Stimulated activated naive CD8-positive, alpha-beta T cell treated with anti-CD3 and anti-CD28 coated beads, Interleukin-15, Interleukin-2, amounts not matched to agents 100 U/mL and 50 U/mL, for 24 hours (primary cell): ENCODE measurements at regions not wholly inside any gene's neighbourhood (a gene's known extent, or its start where the extent isn't known, plus 50 kb on each side); places are given as distances from the start of the nearest gene placed in this dataset.

ENCODE experiments used
- ATAC-seq: fragments of 150-1000 bp; cut with Tn5 transposase; one replicate; pipeline ENCODE4 v1.10.0; 2021
- DNase-seq: peaks from one replicate; pipeline ENCODE4 v3.0.0; 2021

DNA sequence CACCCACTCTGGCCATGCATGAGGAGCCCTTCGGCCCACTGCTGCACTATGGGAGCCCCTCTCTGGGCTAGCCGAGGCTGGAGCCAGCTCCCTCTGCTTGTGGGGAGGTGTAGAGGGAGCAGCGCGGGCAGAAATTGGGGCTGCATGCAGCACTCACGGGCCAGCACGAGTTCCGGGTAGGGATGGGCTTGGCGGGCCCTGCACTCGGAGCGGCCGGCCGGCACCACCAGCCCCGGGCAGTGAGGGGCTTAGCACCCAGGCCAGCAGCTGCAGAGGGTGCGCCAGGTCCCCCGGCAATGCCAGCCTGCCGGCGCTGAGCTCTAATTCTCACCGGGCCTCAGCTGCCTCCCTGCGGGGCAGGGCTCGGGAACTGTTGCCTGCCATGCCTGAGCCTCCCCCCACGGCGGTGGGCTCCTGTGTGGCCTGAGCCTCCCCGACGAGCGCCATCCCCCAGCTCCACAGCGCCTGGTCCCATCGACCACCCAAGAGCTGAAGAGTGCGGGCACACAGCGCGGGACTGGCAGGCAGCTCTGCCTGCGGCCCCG is 209.0 kb downstream of the LTN1 start:
- ATAC-seq (no peak), DNase-seq (no peak)

GRCh38 chr21:28781602-28782276 is 210.9 kb downstream of the LTN1 start:
- DNase-seq (peak; percentile 7), ATAC-seq (peak; percentile 66)

DNA sequence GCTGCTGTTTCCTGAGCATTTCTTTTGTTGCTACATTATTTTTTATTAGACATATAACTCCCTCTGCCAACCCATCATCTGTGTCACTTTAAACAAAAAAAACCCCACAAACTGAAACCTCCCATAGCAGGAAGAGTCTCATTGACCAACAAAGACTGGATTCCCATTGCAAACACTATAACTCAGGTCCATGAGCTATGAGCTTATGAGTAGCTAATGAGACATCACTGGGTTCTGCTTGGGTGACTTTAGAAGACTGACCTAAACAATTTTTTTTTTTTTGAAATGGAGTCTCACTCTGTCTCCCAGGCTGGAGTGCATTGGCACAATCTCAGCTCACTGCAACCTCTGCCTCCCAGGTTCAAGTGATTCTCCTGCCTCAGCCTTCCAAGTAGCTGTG is 212.8 kb downstream of the LTN1 start:
- no peak for DNase-seq
- ATAC-seq, result no peak

DNA sequence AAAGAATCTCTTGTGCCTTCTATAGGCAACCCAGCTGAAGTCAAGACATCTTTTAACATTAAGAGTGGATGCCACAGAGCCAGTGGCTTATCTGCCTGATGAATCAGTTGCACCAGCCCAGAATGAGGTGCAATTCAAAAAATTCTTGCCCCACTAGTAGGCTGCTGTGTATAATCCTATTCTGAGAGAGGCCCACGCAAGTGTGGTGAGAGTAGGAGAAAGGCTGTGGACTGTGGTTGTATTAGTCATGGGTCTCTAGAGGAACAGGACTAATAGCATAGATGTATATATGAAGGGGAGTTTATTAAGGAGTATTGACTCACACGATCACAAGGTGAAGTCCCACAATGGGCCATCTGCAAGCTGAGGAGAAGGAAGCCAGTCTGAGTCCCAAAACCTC is 216.4 kb downstream of the LTN1 start:
- DNase-seq (peak; percentile 54), ATAC-seq (peak; percentile 97)

DNA sequence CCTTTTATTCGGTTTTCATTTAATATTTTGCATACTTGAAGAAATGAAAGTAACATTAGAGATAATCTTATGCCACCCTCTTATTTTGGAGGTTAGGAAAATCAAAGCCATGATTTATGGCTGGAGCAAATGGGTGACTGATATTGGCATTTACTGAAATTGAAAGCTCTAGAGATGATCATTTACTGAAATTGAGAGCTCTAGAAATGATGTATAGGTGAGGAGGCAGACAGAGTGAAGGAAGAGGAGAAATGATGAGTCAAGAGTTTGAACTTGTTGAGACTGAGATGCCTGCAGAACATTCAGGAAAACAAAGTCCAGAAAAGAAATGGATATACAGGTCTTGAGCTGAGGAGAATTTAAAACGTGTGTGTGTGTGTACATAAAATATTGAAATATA is 217.6 kb downstream of the LTN1 start:
- ATAC-seq (peak; percentile 50), DNase-seq (no peak)

DNA sequence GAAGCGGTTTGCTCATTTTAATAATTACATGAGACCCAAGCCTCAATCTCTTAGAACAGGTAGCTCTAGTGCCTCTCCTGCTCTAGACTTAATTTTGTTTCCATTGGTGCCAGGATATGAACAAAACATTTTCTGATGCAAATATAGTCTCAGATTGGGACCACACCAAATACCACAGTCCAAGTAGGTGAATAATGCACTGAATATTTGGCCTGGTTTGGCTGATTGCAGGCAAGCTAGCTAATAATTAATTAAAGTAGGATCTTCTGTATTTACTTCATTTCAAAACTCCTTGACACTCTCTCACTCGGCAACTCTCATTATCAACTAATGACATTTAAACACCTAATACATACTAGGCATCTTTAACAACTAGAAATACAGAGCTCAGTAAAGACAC is 219.6 kb downstream of the LTN1 start:
- no peak for DNase-seq
- no peak for ATAC-seq

DNA sequence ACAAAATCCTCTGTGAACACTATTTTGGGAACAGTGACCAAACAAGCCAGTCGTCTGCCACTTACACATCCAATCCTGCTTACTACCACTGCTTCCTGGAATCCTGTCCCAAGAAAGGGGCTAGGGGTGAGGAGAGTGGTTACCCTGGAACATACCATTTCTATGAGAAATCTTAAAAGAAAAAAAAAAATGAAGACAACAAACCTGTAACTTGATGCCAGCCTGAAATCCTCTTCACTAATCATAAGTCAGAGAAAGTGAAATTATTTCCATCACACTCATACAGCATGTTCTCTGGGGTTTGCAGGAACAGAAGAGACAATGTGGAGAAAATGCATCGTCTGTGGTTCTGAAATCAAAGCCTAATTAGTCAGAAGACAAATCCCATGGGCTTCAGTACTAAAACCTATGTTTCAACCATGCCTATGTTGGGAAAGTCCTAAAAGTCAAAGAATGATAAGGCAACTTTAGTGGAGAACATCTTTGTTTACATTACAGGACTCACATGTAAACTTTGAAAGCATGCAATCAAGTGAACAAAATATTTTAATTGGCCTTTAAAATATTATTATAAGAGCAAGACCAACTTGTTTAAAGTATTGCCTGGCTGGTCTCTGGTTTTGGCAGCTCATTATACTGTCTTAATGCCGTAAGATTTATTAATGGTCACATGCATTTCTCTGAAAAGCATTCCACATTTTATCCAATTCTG is 220.7 kb downstream of the LTN1 start:
- DNase-seq (no peak), ATAC-seq (peak; percentile 4)

- no peak for ATAC-seq
- no peak for DNase-seq
Observed at GRCh38 chr21:28770867-28771661, 221.6 kb downstream of the LTN1 start.

DNA sequence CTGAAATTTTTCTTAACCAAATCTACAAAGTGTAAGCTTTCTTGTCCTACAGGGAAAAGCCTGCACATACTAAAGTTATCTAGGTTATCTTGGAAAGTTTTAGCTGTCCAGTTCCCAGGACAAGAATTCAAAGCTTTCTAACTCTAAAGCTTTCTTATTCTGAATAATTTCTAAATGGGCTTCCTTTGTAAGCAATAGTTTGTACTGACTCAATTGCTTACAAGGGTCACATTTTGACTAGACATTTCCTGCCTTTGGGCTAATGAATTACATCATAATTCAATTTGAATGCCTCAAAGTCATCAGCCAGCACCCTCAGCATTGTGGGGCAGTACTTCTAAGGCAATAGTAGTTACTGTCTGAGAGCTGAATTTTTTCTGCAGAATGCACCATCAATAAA is 223.0 kb downstream of the LTN1 start:
- ATAC-seq, result peak; percentile 56
- no peak for DNase-seq

- DNase-seq, result no peak
- ATAC-seq, result no peak
Observed at GRCh38 chr21:28768753-28769152, 223.9 kb downstream of the LTN1 start.

DNA sequence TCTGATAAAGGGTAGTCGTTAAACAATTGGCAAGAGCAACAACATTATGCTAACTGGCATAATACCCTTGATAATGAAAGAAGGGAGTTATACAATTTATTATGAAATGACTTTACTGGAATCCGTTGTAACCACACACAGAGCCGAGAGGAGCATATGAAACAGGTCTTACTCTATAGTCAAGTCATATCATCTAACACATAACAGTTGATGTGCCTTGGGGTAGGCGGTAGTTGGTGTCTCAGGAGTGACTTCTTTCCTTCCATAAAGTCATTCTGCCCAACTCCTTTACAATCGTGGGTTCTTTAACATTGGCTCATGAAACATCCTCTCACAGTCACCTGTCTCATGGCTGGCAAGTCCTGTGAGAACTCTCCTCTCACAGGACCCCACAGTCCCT is 225.2 kb downstream of the LTN1 start:
- DNase-seq (peak; percentile 10), ATAC-seq (peak; percentile 83)

DNA sequence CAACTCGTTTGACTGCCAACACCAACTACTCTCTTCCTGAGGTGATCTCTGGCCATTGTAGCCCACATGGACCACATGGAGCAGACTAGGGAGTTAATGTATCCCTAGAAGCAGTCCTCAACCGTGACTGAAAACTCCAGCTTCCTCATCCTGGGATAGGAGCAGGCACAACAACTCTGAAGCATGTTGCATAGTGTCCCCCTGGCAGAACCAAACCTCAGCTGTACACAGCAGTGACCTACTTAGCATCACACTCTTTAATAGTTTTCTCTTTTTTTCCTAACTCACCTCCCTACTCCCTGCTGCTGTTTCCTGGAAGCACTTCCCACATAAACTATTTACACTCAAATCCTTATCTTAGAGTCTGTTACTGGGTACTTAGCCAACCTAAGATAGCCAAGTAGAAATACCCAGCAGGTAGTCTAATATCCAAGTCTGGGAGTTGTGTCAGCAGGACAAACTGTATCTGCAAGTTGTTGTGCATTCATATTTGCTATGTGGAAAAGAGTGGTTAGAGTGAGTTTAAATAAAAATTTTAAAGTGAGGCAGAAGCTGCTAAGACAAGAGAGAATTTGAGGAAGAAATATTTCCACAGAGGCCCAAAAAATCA is 228.8 kb downstream of the LTN1 start:
- ATAC-seq (no peak), DNase-seq (no peak)

GRCh38 chr21:28762357-28762735 is 230.3 kb downstream of the LTN1 start:
- ATAC-seq (no peak), DNase-seq (no peak)

DNA sequence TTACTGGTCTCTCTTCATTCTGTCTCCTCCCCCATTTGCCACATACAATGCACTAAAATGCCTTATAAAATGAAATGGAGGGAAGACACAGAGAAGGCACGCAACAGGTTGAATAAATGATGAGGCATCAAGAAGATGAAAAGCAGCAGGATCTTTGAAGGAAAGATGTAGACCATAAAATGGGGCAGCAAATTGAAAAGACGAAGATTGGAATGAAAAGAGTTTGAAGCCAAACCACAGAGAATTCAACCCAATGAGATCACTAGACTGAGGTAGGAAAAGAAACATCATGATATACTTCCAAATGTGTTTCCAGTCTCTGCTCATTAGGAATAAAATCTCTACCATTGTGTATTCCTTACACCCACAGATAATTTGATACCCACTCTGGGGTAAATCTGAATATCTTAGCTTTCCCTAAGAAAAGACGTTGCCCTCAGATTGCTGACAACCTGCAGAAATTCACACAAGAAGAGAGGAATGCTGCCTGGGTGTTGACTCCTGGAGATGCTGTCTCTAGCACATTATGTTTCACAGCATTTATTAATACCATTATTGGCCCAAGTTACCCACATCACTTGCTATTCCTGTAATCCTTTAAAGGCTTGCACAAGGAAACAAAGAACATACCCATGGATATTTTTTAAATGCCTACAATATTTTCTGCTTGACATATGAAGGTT is 230.9 kb downstream of the LTN1 start:
- DNase-seq, result no peak
- no peak for ATAC-seq

- ATAC-seq (no peak), DNase-seq (no peak)
Observed at GRCh38 chr21:28758883-28759242, 233.8 kb downstream of the LTN1 start.

GRCh38 chr21:28758042-28758882 is 234.4 kb downstream of the LTN1 start:
- DNase-seq, result no peak
- ATAC-seq, result no peak

GRCh38 chr21:28754862-28755261 is 237.8 kb downstream of the LTN1 start:
- ATAC-seq (no peak), DNase-seq (no peak)

GRCh38 chr21:28754127-28754611 is 238.5 kb downstream of the LTN1 start:
- no peak for ATAC-seq
- DNase-seq, result no peak

DNA sequence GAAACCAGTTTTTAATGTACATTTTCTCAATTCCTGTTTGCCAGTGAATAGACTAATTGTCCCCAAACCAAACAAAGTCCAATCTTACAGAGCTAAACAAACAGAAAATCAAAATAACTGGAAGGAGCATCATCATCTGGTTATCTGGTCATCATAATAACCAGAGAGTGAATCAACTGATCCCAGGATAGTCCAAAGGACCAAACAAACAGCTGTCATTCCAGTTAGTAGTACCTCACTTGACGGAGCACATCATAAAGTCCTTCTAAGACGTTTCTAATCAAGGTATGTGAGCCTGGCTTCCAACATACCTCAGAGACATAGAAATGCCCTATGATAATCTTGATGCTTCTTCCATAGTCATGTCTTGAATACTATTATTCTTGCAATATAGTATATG is 240.5 kb downstream of the LTN1 start:
- DNase-seq (no peak), ATAC-seq (no peak)

GRCh38 chr21:28751176-28751575 is 241.5 kb downstream of the LTN1 start:
- ATAC-seq (no peak), DNase-seq (no peak)

- ATAC-seq, result no peak
- no peak for DNase-seq
Observed at GRCh38 chr21:28750565-28750964, 242.1 kb downstream of the LTN1 start.
